A204.1 (cell line): ENCODE measurements at regions not wholly inside any gene's neighbourhood (a gene's known extent, or its start where the extent isn't known, plus 50 kb on each side); places are given as distances from the start of the nearest gene placed in this dataset.
"Not testable (repeated sequence)": the region's sequence is repeated elsewhere in the genome, so short reads cannot be mapped to it uniquely, and the experiment has no call there.

Source experiments
- FAIRE-seq: peaks from 2 replicates; lab custom pipeline; 2012; peaks lifted over from hg19 to GRCh38; lab: Jason Lieb, UNC

DNA sequence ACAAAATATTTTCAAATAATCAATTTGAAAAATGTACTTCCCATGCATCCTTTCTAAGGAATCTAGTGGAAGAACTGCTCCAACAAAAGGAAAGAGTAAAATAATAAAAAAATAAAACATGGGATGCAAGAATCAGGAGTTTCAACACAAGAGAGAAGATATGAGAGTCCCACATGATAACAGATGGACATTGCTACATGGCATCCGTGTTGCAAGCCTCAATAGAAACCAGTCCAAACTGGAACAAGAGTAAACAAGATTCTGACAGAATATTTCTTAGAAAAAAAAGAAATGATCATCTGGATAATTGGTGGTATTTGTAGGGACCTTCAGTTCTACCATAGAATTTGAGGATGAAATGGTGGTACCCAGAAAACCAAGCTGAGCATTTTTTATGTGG, 186.8 kb downstream of the FRK start:
- FAIRE-seq = no peak

DNA sequence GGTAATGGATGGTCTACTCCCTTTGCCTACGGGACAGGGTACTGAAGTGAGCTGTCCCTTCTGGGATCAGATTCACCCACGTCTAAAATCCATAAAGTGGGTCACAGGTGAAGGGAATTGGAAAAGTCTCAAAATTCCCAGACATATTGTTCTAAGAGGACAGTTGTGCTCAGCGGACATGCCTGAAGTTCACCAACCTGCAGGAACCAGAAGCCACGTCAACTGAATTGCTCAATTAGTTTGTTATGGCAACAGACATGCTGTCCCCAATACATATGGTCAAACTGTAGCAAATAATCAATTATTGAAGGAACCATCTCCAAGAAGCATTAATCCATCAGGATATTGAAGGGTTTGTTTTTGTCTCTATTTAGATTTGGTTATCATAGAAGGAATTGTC, 190.2 kb downstream of the FRK start:
- no peak for FAIRE-seq

DNA sequence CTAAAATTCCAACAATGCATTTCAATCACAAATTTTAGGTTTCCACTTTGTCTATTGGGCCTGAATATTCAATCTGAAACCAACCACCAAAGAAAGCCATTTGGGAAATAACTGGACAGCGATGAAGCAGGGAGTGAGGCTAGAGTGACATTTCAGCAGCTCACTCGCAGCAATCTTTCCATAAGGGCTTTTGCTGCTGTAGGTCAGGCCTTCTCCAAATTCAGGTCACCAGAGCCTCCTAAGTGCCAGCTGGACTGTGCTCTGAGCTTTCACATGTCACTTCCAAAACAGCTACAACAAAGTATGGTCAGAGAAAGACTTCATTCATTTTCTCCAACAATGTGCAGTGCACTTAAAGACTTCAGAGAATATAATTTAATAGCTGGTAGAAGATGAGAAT, 194.8 kb downstream of the FRK start:
- no peak for FAIRE-seq

DNA sequence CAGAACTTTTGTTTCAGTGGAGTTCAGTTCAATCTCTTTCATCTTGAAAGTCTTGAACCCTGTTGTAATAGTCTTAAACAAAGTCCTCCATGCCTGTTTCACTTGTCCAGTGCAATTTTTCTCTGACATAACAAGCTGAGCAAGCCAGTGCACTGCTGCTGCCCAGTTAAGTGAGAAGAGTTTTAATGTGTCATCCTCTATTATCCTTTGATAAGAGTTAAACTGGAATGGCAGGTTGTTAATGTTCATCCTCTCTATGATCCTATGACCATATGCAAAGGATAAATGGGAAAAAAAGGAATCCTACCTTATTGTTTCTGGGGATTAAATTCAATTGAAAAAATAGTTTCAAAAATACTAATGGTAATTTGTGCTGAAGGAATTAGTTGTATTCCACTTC, 197.5 kb downstream of the FRK start:
- no peak for FAIRE-seq

DNA sequence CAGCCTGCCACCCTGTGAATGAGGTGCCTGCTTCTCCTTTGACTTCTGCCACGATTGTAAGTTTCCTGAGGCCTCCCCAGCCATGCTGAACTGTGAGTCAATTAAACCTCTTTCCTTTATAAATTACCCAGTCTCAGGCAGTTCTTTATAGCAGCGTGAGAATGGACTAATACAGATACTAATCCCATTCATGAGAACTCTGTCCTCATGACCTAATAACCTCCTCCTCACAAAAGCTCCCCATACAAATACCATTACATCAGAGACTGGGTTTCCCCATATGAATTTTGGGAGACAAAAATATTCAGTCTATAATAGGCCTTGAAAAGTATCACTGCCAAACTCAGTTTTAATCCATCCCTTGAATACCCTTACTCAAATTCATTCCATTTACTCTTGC, 199.0 kb downstream of the FRK start:
- not testable (repeated sequence) for FAIRE-seq

DNA sequence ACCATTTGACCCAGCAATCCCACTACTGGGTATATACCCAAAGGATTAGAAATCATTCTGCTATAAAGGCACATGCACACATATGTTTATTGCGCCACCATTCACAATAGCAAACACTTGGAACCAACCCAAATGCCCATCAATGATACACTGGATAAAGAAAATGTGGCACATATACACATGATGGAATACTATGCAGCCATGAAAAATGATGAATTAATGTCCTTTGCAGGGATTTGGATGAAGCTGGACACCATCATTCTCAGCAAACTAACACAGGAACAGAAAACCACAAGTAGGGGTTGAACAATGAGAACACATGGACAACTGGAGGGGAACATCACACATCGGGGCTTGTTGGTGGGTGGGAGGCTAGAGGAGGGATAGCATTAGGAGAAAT, 201.1 kb downstream of the FRK start:
- FAIRE-seq = not testable (repeated sequence)

DNA sequence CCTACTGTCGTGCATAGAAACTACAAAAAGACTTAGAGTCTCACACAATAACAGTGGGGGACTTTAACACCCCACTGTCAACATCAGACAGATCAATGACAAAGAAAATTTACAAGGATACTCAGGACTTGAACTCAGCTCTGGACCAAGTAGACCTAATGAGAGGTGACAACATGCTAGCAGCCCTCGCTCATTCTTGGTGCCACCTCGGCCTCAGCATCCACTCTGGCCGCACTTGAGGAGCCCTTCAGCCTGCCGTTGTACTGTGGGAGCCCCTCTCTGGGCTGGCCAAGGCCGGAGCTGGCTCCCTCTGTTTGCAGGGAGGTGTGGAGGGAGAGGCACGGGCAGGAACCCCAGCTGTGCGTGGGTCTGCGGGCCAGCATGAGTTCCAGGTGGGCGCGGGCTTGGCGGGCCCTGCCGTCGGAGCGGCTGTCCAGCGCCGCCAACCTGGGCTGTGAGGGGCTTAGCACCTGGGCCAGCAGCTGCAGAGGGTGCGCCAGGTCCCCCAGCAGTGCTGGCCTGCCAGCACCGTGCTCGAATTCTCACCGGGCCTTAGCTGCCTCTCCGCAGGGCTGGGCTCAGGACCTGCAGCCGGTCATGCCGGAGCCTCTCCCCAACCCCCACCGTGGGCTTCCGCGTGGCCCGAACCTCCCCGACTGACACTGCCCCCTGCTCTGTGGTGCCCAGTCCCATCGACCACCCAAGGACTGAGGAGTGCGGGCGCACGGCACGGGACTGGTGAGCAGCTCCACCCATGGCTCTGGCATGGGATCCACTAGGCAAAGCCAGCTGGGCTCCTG, 205.6 kb downstream of the FRK start:
- FAIRE-seq = no peak

DNA sequence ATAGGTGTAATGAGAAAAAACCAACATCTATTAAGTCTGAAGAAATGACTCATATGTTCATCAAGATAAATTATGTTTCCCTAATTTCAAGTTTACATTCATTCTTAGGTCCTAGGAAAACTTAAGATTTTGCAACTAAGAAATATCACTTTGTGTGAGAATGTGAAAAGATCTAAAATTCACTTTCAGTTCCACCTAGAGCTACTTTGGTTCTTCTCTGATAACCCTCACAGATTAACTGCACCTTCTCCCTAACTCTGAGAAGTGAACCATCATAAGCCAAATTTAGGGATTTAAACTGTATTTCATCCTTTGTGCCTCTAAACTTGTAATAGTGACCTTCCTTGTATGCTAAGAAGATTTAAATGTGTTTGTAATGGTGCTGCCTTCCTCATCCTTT, 213.0 kb downstream of the FRK start:
- no peak for FAIRE-seq

DNA sequence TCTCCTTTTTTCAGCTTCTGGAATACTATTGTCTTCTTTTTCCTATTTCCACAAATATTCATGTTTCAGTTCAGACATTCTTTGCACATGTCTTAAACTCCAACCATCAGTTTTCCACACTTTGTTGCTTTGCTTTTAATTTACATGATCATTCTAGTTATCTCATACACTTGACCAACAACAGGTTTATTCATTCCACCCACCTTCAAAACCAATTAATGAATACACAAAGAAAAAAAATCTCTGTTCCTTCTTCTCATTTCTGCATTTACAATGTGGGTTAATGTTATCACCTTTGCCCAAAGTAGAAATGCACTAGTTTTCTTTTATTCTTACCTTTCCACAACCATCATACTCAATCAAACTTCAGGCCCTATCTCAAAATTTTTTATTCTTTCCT, 216.7 kb downstream of the FRK start:
- no peak for FAIRE-seq

DNA sequence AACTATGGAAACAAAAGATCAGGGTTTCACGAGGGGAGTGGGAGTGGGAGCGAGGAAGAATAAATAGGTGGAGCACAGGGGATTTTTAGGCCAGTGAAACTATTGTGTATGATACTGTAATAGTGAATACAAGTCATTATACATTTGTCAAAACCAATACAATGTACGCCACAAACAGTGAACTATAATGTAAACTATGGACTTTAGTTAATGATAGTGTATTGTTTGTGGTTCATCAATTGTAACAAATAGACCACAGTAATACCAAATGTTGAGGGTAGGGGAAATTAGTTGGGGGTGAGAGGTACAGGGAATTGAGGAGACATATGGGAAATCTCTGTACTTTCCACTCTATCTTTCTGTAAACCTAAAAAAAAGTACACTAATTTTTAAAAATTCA, 218.4 kb downstream of the FRK start:
- no peak for FAIRE-seq

DNA sequence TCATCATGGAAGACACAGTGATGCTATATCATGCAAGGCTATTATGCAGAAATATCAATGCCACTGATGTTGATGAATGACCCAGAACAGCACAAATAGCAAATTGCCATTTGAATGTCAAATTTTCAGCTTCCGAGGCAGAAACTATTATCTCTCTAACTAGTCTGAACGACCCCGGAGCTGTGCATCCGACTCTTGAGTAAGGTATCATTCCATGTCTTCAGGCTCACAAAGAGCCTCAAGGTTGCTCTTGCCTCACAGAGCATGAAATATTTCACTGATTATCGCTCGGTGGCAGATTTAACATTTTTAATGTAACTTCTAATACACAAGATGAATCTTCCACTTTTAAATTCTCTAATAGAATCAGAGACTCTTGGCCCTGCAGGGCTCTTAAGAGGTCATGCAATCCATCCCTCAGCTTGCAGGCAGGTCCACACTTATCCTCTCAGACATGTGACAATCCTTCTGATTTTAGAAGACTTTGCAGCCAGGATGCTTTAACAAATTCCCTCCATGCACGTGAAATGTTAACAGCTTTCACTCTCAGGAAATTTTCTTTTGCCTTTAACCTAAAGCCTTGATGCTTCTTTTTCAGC, 221.0 kb downstream of the FRK start:
- no peak for FAIRE-seq

DNA sequence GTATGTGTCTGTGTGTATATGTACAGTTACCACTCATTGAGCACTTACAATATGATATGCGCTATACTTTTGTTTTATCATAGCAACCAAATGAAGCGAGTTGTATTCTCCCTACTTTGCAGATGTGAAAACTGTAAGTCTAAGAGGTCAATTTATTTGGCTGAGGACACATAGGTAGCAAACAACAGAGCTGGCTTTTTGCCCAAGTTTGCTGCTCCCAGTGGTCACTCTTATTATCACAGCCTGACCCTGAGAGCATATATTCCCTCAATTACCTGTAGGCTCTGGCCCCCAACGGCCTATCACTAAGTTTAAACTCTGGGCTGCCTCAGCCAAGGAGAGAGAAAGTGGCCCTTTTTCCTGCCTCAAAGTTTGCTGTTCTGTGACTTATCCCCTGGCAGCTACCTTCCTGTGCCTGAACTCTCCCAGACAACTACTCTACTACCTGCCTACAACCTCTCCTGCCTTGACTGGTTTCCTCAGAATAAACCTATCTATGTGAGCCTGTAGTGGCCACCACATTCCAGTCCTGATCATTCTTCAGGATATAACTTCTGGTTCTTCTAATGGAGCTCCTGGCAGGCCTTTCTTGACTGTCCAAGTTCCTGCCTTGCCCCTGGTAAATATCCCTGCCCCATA, 221.8 kb downstream of the FRK start:
- FAIRE-seq = no peak

DNA sequence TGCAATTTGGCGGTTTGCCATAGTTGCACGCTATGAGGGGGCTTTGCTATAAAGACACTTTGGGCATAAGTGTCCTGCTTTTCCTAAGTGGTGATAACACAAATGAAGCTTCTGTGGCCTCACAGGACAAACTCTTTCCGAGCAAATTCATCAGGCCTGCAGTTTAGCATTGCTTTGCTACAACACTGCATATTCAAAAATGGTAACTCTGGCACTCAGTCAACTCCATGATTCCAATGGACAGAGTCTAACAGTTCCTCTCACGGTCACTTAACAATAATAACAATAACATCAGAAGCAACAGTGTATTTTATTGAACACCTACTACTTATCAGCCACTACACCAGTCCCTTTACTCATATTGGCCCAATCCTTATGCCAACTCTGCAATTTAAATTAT, 222.5 kb downstream of the FRK start:
- no peak for FAIRE-seq

DNA sequence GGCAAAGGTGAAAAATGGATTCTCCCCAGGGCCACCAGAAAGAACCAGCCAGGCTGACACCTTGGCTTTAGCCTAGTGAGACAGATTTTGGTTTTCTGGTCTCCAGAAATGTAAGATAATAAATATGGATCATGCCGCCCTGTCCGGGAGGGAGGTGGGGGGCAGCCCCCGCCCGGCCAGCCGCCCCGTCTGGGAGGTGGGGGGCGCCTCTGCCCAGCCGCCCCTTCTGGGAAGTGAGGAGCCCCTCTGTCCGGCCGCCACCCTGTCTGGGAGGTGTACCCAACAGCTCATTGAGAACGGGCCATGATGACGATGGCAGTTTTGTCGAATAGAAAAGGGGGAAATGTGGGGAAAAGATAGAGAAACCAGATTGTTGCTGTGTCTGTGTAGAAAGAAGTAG, 224.3 kb downstream of the FRK start:
- not testable (repeated sequence) for FAIRE-seq

DNA sequence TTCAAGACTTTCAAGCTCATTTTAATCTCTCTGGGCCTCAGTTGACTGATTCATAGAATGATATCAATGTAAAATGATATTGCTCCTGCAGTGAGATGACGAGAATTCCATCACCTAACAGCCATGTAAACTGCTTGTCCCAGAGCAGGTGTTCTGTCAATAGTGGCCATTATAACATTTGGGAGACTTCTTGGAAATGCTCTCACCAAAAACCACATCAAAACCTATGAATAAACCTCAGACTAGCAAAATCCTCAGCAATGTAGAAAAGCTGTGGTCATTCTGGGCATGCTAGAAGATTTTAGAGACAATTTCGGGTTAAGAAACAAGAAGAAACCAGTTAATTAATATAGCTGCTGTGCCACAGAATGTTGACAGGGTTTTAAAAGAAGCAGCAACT, 225.4 kb downstream of the FRK start:
- FAIRE-seq = no peak

DNA sequence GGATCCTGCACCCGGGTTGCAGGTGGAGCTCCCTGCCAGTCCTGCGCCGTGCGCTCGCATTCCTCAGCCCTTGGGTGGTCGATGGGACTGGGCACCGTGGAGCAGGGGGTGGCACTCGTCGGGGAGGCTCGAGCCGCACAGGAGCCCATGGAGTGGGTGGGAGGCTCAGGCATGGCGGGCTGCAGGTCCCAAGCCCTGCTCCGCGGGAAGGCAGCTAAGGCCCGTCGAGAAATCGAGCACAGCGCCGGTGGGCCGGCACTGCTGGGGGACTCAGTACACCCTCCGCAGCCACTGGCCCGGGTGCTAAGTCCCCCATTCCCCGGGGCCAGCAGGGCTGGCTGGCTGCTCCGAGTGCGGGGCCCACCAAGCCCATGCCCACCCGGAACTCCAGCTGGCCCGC, 226.1 kb downstream of the FRK start:
- not testable (repeated sequence) for FAIRE-seq

DNA sequence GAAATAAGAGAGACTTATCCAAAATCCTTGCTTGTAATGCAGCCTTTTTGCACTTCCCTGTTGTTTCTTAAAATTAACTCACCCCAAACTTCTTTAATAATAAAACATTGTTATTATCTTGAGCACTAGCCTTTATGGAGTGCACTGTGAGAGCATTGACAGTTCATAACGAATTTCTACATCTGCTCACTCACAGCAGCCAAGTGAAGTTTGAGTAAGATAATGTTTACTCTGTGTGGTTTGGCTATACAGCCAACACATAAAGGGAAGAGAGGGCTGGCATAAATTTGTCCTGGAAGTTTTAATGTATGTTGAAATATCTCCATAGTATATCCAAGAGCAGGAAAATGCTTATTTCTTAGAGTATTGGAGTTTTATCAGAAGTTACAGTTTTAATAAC, 227.9 kb downstream of the FRK start:
- no peak for FAIRE-seq

DNA sequence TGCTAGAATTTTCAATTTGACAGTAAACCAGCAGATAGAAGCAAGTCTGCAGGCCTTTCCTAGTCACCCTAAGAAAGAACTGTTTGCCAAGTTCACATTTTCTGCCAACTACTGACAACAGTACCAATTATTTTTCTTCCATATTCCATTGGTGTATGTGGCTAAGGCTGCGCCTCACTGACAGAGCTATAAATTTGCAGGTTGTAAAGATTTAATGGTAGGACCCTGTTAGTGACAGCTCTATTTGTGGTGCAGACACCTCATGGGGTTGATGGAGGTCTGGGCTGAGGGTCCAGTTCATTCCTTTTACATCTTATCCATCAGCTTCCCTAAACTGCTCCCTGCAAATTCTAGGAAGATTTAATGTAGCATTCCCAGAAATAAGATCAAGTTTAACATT, 228.5 kb downstream of the FRK start:
- no peak for FAIRE-seq

DNA sequence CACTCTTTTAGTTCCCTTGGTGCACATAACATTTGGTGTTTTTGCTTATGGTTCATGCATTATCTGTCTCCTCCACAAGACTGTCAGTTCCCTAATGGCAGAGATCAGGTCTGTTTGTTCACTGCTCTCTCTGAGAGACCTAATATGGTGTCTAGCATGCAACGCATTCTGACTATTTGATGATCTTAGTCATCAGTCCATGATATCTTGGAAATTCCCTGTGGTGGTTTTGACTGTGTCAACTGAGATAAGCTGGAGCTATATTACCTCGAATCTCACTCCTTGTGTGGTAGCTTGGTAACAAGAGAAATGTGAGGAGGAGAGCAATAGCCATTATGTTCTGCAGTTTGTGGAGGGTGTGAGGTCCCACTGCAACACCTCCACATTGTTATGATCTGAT, 229.8 kb downstream of the FRK start:
- FAIRE-seq = no peak

DNA sequence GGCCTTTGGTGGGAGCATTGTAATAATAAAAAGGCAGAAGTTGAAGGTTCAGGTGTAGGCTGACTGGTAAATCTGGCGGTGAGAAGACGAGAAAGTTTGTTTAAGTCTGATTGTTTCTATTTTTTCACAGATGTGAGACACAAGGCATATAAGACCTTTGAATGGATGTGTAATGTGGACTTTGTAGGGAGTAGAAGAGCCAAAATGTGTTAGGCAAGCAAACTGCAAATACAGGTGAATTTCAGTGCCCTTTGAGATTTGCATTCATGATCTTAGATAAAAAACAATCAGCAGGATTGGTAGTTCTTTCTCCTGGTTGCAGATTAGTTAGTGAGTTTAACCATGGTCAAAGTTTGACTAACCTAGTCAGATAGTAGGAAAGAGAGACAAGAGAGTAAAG, 238.9 kb downstream of the FRK start:
- no peak for FAIRE-seq

DNA sequence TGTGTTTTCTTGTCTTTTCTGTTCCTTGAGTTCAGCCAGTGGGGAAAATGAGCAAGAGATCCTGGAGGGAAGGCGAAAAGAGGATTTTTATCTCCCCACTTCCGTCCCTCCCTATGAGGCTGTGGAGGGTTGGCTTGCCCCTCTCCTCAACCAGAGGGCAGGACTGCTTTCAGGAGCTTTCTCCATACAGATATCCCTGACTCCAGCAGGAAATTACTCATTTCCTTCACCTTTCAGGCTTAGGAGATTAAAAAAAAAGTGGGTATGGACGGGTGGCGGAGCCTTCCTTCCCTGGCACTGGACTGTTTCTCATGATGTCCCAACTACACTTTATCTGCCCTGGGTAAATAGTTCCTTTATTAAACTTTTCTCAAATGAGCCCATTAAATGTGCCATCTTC, 241.2 kb downstream of the FRK start:
- FAIRE-seq = no peak

DNA sequence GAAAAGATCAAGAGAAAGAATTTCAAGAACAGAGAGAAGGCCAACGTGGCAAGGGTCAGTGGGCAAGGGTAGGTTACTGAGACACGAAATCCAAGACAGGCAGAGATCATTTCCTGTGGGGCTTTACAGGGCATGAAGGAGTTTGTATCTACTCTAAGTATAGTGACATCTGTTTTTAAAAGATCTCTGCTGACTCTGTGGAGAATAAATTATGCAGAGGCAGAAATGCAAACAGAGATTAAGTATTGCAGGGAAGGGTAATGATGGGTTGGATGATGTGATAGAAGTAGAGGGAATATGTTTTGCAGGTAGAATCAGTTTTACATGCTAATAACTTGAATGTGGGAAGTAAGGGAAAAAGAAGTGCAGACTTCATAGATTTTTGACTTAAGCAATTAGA, 243.5 kb downstream of the FRK start:
- no peak for FAIRE-seq

DNA sequence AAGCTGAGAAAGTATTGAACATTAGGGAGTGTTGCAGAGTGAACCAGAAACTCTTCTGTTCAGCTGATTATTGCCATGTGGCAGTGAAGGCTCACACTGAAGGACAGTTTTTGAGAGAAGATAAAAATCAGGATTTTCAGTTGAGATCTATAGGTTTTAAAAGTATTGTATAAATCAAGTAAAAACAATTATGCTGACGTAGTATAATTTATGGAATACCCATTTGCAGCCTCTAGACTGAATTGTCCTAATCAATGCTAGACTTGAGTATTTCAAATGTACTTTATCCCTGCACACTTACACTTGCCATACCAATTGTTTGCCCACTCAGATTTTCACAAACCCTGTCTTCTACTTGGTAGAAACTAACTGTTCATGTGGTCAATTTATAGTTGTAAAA, 245.8 kb downstream of the FRK start:
- no peak for FAIRE-seq

DNA sequence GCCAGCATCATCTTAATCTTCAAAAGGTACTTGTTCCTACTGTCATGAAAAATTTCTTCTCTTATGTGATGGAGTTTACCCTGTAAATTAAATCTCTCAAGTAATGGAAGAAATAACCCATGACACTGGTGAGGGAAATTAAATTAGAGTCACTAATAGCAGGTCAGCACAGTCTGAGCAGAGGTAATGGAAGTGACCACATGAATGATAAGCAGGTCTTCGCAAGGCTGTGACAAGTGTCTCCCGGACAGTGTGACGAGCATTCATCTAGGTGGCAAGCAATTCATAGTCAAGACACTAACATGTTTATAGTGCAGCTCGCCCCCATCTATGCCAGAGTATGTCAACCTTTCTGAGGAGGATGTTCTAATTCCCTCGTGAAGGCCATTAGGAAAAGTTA, 249.2 kb downstream of the FRK start:
- FAIRE-seq = no peak
